SU-DHL-6 (cell line): ENCODE measurements at regions not wholly inside any gene's neighbourhood (a gene's known extent, or its start where the extent isn't known, plus 50 kb on each side); places are given as distances from the start of the nearest gene placed in this dataset.

Source experiments
- H2AFZ ChIP-seq: fragments of 200-600 bp; sonication (generic); 2 replicates; pipeline ENCODE4 v1.6.1; 2014; ENCODE audit warnings: low read depth, mild to moderate bottlenecking, moderate library complexity, mixed read lengths, antibody characterized with exemption, low read length; ENCODE audit not compliant: severe bottlenecking
- H3F3A ChIP-seq: fragments of 200-600 bp; shearing (Covaris generic); 2 replicates; pipeline ENCODE4 v1.6.0; 2016; ENCODE audit warnings: antibody characterized with exemption, mild to moderate bottlenecking; ENCODE audit not compliant: insufficient read depth
- H3K27ac ChIP-seq: fragments of 200-600 bp; sonication (generic); 2 replicates; pipeline ENCODE4 v1.5.1; 2016; ENCODE audit warnings: low read depth, mild to moderate bottlenecking, low read length, moderate library complexity, mixed read lengths
- H3K27me3 ChIP-seq: fragments of 200-600 bp; sonication (generic), shearing (Covaris generic); 2 replicates; pipeline ENCODE4 v1.6.0; 2014; ENCODE audit warnings: mild to moderate bottlenecking, low read length
- H3K36me3 ChIP-seq: fragments of 200-600 bp; sonication (generic); 2 replicates; pipeline ENCODE4 v1.6.1; 2014; ENCODE audit warnings: mild to moderate bottlenecking, low read length, mixed read lengths
- H3K4me2 ChIP-seq: fragments of 300-600, 200-600 bp; shearing (Covaris generic), sonication (generic); 2 replicates; pipeline ENCODE4 v1.6.0; 2014; ENCODE audit warnings: low read length, low read depth, mild to moderate bottlenecking; ENCODE audit not compliant: poor library complexity, severe bottlenecking
- H3K4me3 ChIP-seq: fragments of 200-600 bp; sonication (generic); 2 replicates; pipeline ENCODE4 v1.5.1; 2014; ENCODE audit warnings: antibody characterized with exemption, low read length, mild to moderate bottlenecking, mixed read lengths; ENCODE audit not compliant: insufficient read depth, poor library complexity, severe bottlenecking
- H3K79me2 ChIP-seq: fragments of 200-600 bp; sonication (generic); 2 replicates; pipeline ENCODE4 v1.6.1; 2014; ENCODE audit warnings: mild to moderate bottlenecking, low read length, moderate library complexity; ENCODE audit not compliant: insufficient read depth
- H3K9ac ChIP-seq: fragments of 200-600 bp; sonication (generic); 2 replicates; pipeline ENCODE4 v1.7.0; 2014; ENCODE audit warnings: mild to moderate bottlenecking, low read length
- H3K9me2 ChIP-seq: fragments of 200-600 bp; sonication (generic); replicated peaks from 2 replicates; pipeline ENCODE4 v1.6.1; 2014; ENCODE audit warnings: low read length; ENCODE audit not compliant: insufficient read depth
- H3K9me3 ChIP-seq: fragments of 200-600 bp; sonication (generic); 2 replicates; pipeline ENCODE4 v1.6.1; 2014; ENCODE audit warnings: low read length, mixed read lengths; ENCODE audit not compliant: insufficient read depth
- H4K20me1 ChIP-seq: fragments of 200-600 bp; sonication (generic); 2 replicates; pipeline ENCODE4 v1.6.1; 2014; ENCODE audit warnings: low read depth, mild to moderate bottlenecking, antibody characterized with exemption, low read length, moderate library complexity, mixed read lengths
- EZH2phosphoT487 ChIP-seq: fragments of 200-600 bp; sonication (generic), shearing (Covaris generic); conservative IDR thresholded peaks from 2 replicates; pipeline ENCODE4 v1.6.1; 2018; ENCODE audit warnings: mild to moderate bottlenecking, antibody characterized with exemption, low read length, moderate library complexity, mixed read lengths
- TF ChIP-seq, protein P1 (sequence below): fragments of 200-600 bp; sonication (generic); IDR thresholded peaks from one replicate; pipeline ENCODE4 v1.5.1; 2017; ENCODE audit warnings: antibody characterized with exemption, mild to moderate bottlenecking, low read length, moderate library complexity; ENCODE audit not compliant: insufficient read depth, poor library complexity, severe bottlenecking

GRCh38 chr3:191148131-191148530, 50.9 kb upstream of the OSTN start:
- Histone ChIP-seq H3K4me3 (no peak overlapping the region), H3K9me3 (no peaks in the 10 kb centered on the region), H3K4me2 (no peak overlapping the region), H3F3A (peaks cover 9% of the 10 kb centered on the region; the same call in 1 of the 2 replicates), H3K9me2 (no peaks in the 10 kb centered on the region), H3K27me3 (no peaks in the 10 kb centered on the region), H4K20me1 (no peaks in the 10 kb centered on the region), H2AFZ (no peak overlapping the region), H3K27ac (no peak overlapping the region), H3K79me2 (no peaks in the 10 kb centered on the region), H3K9ac (no peak overlapping the region), H3K36me3 (no peaks in the 10 kb centered on the region)
- TF ChIP-seq, protein P1, sequence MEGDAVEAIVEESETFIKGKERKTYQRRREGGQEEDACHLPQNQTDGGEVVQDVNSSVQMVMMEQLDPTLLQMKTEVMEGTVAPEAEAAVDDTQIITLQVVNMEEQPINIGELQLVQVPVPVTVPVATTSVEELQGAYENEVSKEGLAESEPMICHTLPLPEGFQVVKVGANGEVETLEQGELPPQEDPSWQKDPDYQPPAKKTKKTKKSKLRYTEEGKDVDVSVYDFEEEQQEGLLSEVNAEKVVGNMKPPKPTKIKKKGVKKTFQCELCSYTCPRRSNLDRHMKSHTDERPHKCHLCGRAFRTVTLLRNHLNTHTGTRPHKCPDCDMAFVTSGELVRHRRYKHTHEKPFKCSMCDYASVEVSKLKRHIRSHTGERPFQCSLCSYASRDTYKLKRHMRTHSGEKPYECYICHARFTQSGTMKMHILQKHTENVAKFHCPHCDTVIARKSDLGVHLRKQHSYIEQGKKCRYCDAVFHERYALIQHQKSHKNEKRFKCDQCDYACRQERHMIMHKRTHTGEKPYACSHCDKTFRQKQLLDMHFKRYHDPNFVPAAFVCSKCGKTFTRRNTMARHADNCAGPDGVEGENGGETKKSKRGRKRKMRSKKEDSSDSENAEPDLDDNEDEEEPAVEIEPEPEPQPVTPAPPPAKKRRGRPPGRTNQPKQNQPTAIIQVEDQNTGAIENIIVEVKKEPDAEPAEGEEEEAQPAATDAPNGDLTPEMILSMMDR: no peak
- no peak for TF ChIP-seq EZH2phosphoT487

DNA sequence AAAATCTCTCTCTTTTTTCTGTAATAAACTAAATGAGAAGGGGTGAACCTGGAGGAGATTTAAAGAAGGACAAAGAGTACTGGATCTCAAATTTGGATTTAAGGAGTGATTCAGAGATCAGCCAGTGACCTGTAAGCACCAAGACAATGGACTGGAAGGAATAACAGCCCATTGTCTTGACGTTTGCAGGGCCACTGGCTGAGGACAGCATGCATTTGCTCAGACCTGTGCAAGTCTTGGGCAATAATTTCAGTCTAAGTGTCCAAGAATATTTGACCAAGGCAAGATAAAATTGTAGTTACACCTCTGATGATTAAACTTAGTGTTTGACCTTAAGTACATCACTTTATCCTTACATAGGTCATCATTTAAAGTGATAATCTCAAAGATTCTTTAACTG, 55.8 kb upstream of the OSTN start:
- peak overlapping the region; percentile 86 for H2AFZ ChIP-seq
- H3K4me2 ChIP-seq: peak overlapping the region; percentile 90
- TF ChIP-seq EZH2phosphoT487: no peak
- TF ChIP-seq, protein P1: no peak

DNA sequence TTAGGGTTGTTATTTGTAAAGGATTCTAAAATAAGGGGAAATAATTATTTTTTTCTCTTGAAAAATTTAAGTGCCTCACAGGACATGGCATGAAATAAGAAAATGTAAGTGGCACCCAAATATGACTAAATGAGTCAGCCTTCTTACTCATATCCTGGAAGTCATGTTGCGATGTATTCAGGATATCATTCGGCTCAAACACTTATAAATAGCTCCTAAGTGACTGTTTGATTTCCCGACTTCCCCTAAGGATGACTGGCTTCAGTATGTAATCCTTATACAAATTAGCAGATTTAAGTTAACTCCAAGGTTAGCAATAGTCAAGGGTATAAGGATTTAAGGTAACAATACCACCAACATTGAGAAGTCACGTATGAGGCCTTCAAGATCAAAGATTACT, 57.3 kb upstream of the OSTN start:
- no peaks in the 10 kb centered on the region for H4K20me1 ChIP-seq
- no peaks in the 10 kb centered on the region for H3K36me3 ChIP-seq
- no peaks in the 10 kb centered on the region for H3K9me3 ChIP-seq
- H3K9ac ChIP-seq: no peak overlapping the region
- H3K79me2 ChIP-seq: no peaks in the 10 kb centered on the region
- H3K9me2 ChIP-seq: no peaks in the 10 kb centered on the region
- no peaks in the 10 kb centered on the region for H3K27me3 ChIP-seq
- TF ChIP-seq, protein P1: no peak
- no peak for TF ChIP-seq EZH2phosphoT487
- no peak overlapping the region for H2AFZ ChIP-seq
- H3K4me2 ChIP-seq: no peak overlapping the region
- H3K27ac ChIP-seq: no peak overlapping the region
- peaks cover 9% of the 10 kb centered on the region; the same call in 1 of the 2 replicates for H3F3A ChIP-seq
- H3K4me3 ChIP-seq: no peak overlapping the region

More for the DNA sequence above, 55.8 kb upstream of the OSTN start:
- H3K27me3 ChIP-seq: no peaks in the 10 kb centered on the region
- H3K9me3 ChIP-seq: no peaks in the 10 kb centered on the region
- no peaks in the 10 kb centered on the region for H3K79me2 ChIP-seq
- no peaks in the 10 kb centered on the region for H3K36me3 ChIP-seq
- no peak overlapping the region for H3K4me3 ChIP-seq
- no peaks in the 10 kb centered on the region for H3K9me2 ChIP-seq
- peaks cover 9% of the 10 kb centered on the region; the same call in 1 of the 2 replicates for H3F3A ChIP-seq
- peak overlapping the region; percentile 68; the same call in 1 of the 2 replicates for H3K27ac ChIP-seq
- H4K20me1 ChIP-seq: no peaks in the 10 kb centered on the region
- H3K9ac ChIP-seq: no peak overlapping the region
